Chondrocyte (in vitro differentiated cells): ENCODE measurements at regions not wholly inside any gene's neighbourhood (a gene's known extent, or its start where the extent isn't known, plus 50 kb on each side); places are given as distances from the start of the nearest gene placed in this dataset.

ENCODE experiments used
- DNase-seq: peaks from one replicate; pipeline ENCODE4 v3.0.0; 2021; ENCODE audit warnings: mixed read lengths, low spot score
- H3K27ac Mint-ChIP-seq: one replicate; pipeline ENCODE4 v1.8.0; 2021; ENCODE audit warnings: mild to moderate bottlenecking, moderate library complexity, mixed read lengths; ENCODE audit not compliant: unreplicated experiment
- H3K27me3 Mint-ChIP-seq: 2 replicates; pipeline ENCODE4 v1.8.0; 2021; ENCODE audit warnings: low read depth, mixed read lengths
- H3K36me3 Mint-ChIP-seq: 2 replicates; pipeline ENCODE4 v1.8.0; 2021; ENCODE audit warnings: low read depth, mixed read lengths
- H3K4me1 Mint-ChIP-seq: 2 replicates; pipeline ENCODE4 v1.8.0; 2021; ENCODE audit warnings: low read depth, mild to moderate bottlenecking, mixed read lengths
- H3K4me3 Mint-ChIP-seq: one replicate; pipeline ENCODE4 v1.8.0; 2021; ENCODE audit warnings: mild to moderate bottlenecking, moderate library complexity, mixed read lengths; ENCODE audit not compliant: unreplicated experiment
- H3K9me3 Mint-ChIP-seq: 2 replicates; pipeline ENCODE4 v1.8.0; 2021; ENCODE audit warnings: low read depth, mixed read lengths
- CTCF ChIP-seq: fragments of 200-600 bp; sonication (generic); IDR thresholded peaks from 2 replicates; pipeline ENCODE4 v1.5.0; 2021; ENCODE audit warnings: antibody characterized with exemption, mild to moderate bottlenecking, moderate library complexity

DNA sequence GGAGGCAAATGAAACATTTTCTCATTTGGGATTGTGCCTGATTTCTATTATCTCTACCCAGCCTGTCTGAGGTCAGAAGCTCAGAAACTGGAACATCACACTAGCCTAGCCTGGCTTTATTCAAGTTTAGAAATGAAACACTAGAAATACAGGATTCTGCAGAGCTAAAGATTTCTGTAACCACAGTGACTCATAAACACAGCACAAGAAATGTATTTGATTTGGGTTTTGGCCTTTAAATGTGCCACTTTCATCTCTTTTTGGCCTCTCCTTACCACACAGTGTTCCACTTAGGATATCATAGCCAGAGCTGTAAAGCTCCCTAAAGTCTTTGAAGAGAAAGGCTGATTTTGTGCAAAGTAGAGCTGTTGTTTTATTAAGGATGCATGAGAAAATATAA, 307.5 kb downstream of the EMP1 start:
- Mint-ChIP-seq H3K9me3 (no peaks in the 10 kb centered on the region), H3K4me1 (no peaks in the 10 kb centered on the region), H3K36me3 (no peaks in the 10 kb centered on the region), H3K4me3 (no peak overlapping the region), H3K27ac (no peak overlapping the region), H3K27me3 (peaks cover 8% of the 10 kb centered on the region)
- DNase-seq: no peak
- no peak for TF ChIP-seq CTCF

DNA sequence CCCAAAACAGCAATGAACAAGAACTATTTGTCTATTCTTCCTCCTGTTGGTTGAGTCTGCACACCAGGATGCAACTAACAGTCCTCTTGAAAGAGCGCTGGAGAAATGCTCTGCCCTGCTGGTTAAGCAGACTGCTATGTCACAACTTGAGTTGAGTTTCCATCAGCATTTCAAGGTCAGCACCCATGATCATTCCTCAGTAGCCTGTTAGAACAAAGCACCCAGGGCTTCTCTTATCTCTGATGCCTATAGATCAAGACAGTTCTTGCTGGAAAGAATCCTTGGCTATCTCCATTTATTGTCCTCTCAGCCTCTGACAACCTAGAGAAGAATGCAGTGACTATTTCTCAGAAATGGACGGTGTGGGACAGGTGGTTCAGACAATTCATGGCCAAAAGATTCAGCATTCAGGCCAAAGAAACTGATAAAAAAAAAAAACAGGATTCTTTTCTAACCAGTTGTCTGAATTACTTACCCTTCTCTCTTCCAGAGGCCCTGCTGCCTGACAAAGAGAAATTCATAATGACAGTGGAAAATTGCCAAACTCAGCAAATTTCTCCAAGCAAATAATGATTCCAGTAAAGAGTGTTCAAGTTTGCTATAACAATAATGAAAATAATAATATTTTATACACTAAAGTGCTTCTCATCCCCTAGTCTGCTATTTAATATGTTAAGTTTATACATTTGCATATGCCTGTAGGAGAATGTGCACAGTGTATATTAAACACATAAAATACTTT, 306.7 kb downstream of the EMP1 start:
- no peak for DNase-seq
- Mint-ChIP-seq H3K36me3 (no peaks in the 10 kb centered on the region), H3K9me3 (no peaks in the 10 kb centered on the region), H3K27ac (no peak overlapping the region), H3K4me3 (no peak overlapping the region), H3K27me3 (peaks cover 13% of the 10 kb centered on the region), H3K4me1 (no peaks in the 10 kb centered on the region)
- TF ChIP-seq CTCF: no peak

DNA sequence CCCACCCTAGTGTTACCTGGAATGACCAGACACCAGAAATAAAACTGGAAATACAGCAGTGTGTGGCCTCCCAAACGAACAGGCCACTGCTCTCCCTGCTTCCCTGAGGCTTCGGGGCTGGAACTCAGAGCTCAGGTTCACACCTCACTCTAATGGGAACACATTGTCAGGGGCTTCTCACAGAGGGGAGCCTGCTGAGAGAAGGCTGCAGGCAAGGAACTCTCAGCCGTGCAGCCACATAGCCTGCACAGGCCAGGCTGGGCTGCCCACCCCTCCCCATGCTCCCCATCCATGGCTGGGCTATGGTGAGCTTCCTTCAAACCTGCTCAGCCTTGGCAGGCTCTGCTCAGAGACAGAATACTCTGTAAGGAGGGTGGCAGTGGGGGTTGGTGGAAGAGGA, 302.5 kb downstream of the EMP1 start:
- H3K27me3 Mint-ChIP-seq: peaks cover 22% of the 10 kb centered on the region
- no peaks in the 10 kb centered on the region for H3K9me3 Mint-ChIP-seq
- H3K36me3 Mint-ChIP-seq: no peaks in the 10 kb centered on the region
- no peak overlapping the region for H3K27ac Mint-ChIP-seq
- no peak for TF ChIP-seq CTCF
- H3K4me3 Mint-ChIP-seq: no peak overlapping the region
- no peaks in the 10 kb centered on the region for H3K4me1 Mint-ChIP-seq
- DNase-seq: no peak

- peaks cover 30% of the 10 kb centered on the region for H3K27me3 Mint-ChIP-seq
- H3K9me3 Mint-ChIP-seq: peaks cover 3% of the 10 kb centered on the region
- no peaks in the 10 kb centered on the region for H3K36me3 Mint-ChIP-seq
- TF ChIP-seq CTCF: no peak
- no peak overlapping the region for H3K27ac Mint-ChIP-seq
- DNase-seq: no peak
- no peak overlapping the region for H3K4me3 Mint-ChIP-seq
- H3K4me1 Mint-ChIP-seq: no peaks in the 10 kb centered on the region
Measured at GRCh38 chr12:13496111-13496510, 299.6 kb downstream of the EMP1 start.

- Mint-ChIP-seq H3K9me3 (peaks cover 3% of the 10 kb centered on the region), H3K4me1 (no peaks in the 10 kb centered on the region), H3K4me3 (no peak overlapping the region), H3K27ac (no peak overlapping the region), H3K36me3 (no peaks in the 10 kb centered on the region), H3K27me3 (peaks cover 16% of the 10 kb centered on the region)
- TF ChIP-seq CTCF: no peak
- DNase-seq: no peak
Measured at GRCh38 chr12:13489246-13489645, 292.7 kb downstream of the EMP1 start.
